Superior temporal gyrus (tissue), 1 donor: ENCODE measurements at regions not wholly inside any gene's neighbourhood (a gene's known extent, or its start where the extent isn't known, plus 50 kb on each side); places are given as distances from the start of the nearest gene placed in this dataset.
"Not testable (repeated sequence)": the region's sequence is repeated elsewhere in the genome, so short reads cannot be mapped to it uniquely, and the experiment has no call there.

Source experiments
- DNase-seq: peaks from one replicate; pipeline ENCODE4 v3.0.0-alpha.2; 2016; ENCODE audit errors: extremely low spot score

DNA sequence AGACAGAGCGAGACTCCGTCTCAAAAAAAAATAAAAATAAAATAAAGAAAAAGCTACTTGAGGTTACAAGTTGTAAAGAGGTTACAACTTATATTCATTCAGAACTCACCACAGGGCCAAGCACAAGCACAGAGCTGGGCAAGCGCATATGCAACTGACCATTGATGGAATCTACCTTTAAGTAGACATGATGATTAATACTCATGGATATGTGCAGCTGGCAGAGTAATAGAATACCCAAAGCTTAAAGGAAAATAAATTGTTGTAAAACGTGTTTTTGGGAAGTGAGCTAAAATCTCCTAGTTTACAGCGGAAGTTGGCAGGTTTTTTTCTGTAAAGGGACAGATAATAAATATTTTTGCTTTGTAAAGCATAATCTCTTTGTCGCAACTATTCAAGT lies 111.6 kb downstream of the TMEM168 start:
- no peak for DNase-seq

DNA sequence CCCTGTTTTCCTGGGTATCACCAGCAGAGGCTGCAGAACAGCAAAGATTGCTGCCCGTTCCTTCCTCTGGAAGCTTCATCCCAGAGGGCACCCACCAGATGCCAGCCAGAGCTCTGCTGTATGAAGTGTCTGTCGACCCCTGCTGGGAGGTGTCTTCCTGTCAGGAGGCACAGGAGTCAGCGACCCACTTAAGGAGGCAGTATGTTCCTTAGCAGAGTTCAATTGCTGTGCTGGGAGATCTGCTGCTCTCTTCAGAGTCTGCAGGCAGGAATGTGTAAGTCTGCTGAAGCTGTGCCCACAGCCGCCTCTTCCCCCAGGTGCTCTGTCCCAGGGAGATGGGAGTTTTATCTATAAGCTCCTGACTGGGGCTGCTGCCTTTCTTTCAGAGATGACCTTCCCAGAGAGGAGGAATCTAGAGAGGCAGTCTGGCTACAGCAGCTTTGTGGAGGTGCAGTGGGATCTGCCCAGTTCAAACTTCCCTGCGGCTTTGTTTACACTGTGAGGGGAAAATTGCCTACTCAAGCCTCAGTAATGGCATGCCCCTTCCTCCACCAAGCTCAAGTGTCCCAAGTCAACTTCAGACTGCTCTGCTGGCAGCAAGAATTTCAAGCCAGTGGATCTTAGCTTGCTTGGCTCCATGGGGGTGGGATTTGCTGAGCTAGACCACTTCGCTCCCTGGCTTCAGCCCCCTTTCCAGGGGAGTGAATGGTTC lies 100.6 kb downstream of the TMEM168 start:
- DNase-seq: not testable (repeated sequence)

DNA sequence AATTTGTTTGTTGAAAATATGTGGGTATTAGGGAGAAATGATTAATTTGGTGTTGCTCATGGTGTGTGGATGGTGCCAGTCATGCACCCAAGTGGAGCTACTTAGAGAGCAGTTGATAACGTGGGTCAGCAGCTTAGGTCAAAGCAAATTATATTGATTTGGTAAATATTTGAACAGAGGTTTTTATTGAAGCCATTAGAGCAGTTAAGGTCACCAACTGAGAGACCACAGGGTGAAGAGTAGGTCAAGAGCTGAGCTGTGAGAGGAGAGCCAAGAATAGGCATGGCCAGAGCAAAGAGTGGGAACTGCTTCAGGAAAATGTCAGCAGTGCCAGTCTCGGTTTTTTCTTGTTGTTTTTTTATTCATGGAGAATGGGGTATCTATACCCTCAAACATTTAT lies 97.9 kb downstream of the TMEM168 start:
- DNase-seq: no peak

DNA sequence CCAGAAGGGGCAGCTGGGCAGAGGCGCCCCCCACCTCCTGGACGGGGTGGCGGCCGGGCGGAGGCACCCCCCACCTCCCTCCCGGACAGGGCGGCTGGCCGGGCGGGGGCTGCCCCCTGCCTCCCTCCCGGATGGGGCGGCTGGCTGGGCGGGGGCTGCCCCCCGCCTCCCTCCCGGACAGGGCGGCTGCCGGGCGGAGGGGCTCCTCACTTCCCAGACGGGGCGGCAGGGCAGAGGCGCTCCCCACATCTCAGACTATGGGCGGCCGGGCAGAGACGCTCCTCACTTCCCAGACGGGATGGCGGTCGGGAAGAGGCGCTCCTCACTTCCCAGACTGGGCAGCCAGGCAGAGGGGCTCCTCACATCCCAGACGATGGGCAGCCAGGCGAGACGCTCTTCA lies 93.0 kb downstream of the TMEM168 start:
- DNase-seq: not testable (repeated sequence)

DNA sequence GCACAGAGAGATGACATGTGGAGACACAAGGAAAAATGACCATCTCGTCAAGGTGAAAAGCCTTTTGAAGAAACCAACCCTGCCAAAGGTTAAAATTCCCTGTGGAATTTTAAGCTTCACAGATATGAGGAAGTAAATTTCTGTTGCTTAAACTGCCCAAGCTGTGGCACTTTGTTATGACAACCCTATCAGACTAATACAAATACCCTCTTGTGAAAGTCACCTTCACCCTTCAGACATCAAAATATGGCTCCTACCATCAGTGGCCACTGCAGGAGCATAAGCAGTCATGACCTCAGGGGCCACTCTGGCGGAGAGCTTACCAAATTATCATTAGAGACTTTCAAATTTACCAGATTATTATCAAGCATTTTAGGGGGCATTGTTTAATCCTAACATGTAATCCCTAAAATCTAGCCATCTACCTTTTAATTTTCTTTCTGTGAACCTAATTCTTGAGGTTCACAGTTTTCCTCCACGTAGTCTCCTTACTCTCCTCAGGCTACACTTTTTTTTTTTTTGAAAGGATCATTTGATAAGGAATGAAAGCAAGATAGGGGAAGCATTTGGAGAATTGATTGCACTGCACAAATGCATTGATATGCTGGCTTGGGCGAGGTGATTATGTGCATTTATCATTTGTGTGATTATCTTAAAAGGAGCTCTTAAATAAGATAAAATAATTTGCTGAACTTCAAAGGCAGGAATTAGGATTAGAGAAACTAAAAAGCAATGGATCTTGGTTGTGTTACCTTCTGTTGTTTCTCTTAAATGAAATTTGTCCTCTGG lies 90.3 kb downstream of the TMEM168 start:
- DNase-seq: no peak

DNA sequence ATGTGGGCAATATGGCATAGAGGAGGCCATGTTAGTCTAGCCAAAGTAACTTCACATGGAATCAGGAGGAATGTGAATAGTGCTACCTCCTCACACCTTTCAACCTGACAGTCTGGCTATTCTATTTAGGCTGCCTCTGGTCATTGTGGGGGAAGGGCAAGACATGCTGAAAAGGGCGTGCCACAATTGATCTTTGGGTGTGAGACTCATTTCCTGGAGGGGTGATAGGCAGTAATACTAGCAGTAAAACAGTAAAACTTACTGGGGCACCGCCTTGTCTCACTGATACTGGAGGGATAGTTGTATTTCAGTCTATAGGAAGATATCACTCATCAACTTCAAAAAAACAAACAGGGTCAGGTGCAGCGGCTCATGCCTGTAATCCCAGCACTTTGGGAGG lies 88.7 kb downstream of the TMEM168 start:
- DNase-seq: no peak

DNA sequence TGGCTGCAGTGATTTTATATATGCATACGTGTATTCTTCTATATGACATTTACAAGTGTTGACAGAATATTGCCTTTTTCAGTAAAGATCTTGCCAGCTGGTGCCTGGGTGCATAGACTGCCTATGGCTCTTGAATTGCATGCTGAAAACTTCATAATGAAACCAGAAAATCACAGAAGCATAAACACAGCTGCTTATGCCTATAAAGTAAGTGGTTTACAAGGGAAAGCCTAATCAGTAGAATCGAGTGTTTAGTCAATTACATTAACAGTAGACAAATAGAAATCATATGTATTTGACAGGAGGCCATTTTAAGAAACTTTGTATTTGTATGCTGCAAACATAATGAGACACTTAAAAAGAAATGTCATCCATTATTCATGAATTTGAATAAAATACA lies 82.5 kb downstream of the TMEM168 start:
- DNase-seq: no peak

DNA sequence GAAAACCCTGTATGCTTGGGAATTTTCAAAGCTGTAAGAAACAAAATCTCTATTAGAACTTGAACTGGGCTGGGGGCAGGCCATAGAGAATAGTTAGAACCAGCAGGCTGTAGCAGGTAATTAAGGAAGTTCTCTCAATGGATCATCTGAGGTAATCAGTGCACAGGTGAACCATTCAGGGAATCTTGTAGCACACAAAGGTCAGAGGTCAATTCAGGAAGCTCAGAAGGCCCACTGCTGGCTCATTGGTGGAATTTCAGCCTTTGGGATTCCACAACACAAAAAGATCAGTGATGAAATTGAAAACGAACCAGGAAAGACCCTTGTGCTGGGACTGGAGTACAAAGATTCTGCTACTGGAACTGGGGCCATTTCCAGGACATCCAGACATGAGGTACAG lies 82.0 kb downstream of the TMEM168 start:
- DNase-seq: no peak
